OCI-LY3 (cell line): ENCODE measurements at regions not wholly inside any gene's neighbourhood (a gene's known extent, or its start where the extent isn't known, plus 50 kb on each side); places are given as distances from the start of the nearest gene placed in this dataset.

Experiments
- H2AFZ ChIP-seq: fragments of 200-600, 300-600 bp; shearing (Covaris generic); 2 replicates; pipeline ENCODE4 v1.6.0; 2014; ENCODE audit warnings: antibody characterized with exemption, low read depth, low read length
- H3K27ac ChIP-seq: fragments of 200-600, 300-600 bp; sonication (generic); 2 replicates; pipeline ENCODE4 v1.5.1; 2014; ENCODE audit warnings: mild to moderate bottlenecking, low read length, moderate library complexity, mixed read lengths
- H3K27me3 ChIP-seq: fragments of 200-600, 300-600 bp; sonication (generic); 2 replicates; pipeline ENCODE4 v1.6.1; 2014; ENCODE audit warnings: low read depth, low read length, mixed read lengths
- H3K36me3 ChIP-seq: fragments of 200-600, 300-600 bp; sonication (generic); replicated peaks from 2 replicates; pipeline ENCODE3; 2014; ENCODE audit warnings: low read depth, low read length, mixed read lengths
- H3K4me1 ChIP-seq: fragments of 300-600, 200-600 bp; sonication (generic); 2 replicates; pipeline ENCODE4 v1.6.1; 2014; ENCODE audit warnings: low read length, mixed read lengths
- H3K4me2 ChIP-seq: fragments of 200-600, 300-600 bp; sonication (generic); 2 replicates; pipeline ENCODE4 v1.6.1; 2014; ENCODE audit warnings: low read length, mixed read lengths
- H3K4me3 ChIP-seq: fragments of 300-600, 200-600 bp; sonication (generic); 2 replicates; pipeline ENCODE4 v1.5.1; 2014; ENCODE audit warnings: antibody characterized with exemption, mild to moderate bottlenecking, low read length, moderate library complexity
- H3K79me2 ChIP-seq: fragments of 300-600, 200-600 bp; shearing (Covaris generic); 2 replicates; pipeline ENCODE4 v1.6.1; 2014; ENCODE audit warnings: mild to moderate bottlenecking, low read length, mixed read lengths
- H3K9ac ChIP-seq: fragments of 300-600, 200-600 bp; shearing (Covaris generic); 2 replicates; pipeline ENCODE4 v1.6.0; 2014; ENCODE audit warnings: mild to moderate bottlenecking, low read length, moderate library complexity
- H3K9me3 ChIP-seq: fragments of 200-600, 300-600 bp; shearing (Covaris generic); 2 replicates; pipeline ENCODE4 v1.6.1; 2014; ENCODE audit warnings: low read length, mixed read lengths; ENCODE audit not compliant: insufficient read depth
- H4K20me1 ChIP-seq: fragments of 200-600, 300-600 bp; sonication (generic); 2 replicates; pipeline ENCODE4 v1.6.1; 2016; ENCODE audit warnings: low read length, mixed read lengths; ENCODE audit not compliant: insufficient read depth
- EZH2phosphoT487 ChIP-seq: fragments of 200-600 bp; shearing (Covaris generic); IDR thresholded peaks from 2 replicates; pipeline ENCODE4 v1.6.1; 2018; ENCODE audit warnings: antibody characterized with exemption, mixed run types, low read depth
- TF ChIP-seq, protein P1 (sequence below): fragments of 200-600, 300-600 bp; sonication (generic); IDR thresholded peaks from 2 replicates; pipeline ENCODE4 v1.5.1; 2014; ENCODE audit warnings: antibody characterized with exemption, low read length, low read depth

DNA sequence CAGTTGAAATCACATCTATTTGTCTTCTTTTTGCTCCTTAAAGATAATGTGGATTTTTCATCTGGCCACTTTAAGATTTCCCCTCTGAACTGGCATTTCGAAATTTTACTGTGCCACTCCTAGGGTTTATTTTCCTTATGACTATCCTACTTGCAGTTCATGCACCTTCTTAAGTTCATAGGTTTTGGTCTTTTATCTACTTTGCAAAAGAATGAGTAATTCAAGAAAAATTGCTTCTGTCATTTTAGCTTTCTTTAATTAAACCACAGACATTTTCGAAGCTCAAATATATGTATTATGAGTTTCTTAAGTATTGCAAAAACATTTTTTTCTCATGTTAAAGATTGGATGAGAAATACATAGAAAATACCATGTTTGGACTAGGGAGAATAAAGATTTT is 1244.8 kb upstream of the TMPRSS15 start:
- TF ChIP-seq EZH2phosphoT487, result no peak
- TF ChIP-seq, protein P1, sequence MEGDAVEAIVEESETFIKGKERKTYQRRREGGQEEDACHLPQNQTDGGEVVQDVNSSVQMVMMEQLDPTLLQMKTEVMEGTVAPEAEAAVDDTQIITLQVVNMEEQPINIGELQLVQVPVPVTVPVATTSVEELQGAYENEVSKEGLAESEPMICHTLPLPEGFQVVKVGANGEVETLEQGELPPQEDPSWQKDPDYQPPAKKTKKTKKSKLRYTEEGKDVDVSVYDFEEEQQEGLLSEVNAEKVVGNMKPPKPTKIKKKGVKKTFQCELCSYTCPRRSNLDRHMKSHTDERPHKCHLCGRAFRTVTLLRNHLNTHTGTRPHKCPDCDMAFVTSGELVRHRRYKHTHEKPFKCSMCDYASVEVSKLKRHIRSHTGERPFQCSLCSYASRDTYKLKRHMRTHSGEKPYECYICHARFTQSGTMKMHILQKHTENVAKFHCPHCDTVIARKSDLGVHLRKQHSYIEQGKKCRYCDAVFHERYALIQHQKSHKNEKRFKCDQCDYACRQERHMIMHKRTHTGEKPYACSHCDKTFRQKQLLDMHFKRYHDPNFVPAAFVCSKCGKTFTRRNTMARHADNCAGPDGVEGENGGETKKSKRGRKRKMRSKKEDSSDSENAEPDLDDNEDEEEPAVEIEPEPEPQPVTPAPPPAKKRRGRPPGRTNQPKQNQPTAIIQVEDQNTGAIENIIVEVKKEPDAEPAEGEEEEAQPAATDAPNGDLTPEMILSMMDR, result no peak
- Histone ChIP-seq H3K9me3 (no peaks in the 10 kb centered on the region), H3K4me2 (no peak overlapping the region)

DNA sequence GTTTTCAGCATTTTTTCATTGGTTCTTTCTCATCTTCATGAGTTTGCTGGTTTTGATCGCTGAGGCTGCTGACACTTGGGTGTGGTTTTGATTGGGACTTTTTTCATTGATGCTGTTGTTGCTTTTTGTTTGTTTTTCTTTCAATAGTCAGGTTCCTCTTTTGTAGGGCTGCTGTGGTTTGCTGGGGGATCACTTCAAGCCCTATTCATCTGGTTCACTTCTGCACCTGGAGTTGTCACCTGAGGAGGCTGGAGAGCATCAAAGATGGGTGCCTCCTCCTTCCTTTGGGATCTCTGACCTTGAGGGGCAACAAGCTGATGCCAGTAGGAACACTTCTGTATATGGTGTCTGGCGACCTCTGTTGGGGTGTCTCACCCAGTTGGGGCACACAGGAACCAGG is 1279.9 kb upstream of the TMPRSS15 start:
- Histone ChIP-seq H3K9me3 (no peaks in the 10 kb centered on the region), H3K4me3 (no peak overlapping the region), H3K4me2 (no peak overlapping the region), H3K27me3 (no peaks in the 10 kb centered on the region), H3K79me2 (no peaks in the 10 kb centered on the region), H4K20me1 (no peaks in the 10 kb centered on the region), H3K9ac (no peak overlapping the region), H3K36me3 (no peaks in the 10 kb centered on the region), H2AFZ (no peak overlapping the region), H3K4me1 (no peaks in the 10 kb centered on the region), H3K27ac (no peak overlapping the region)
- TF ChIP-seq EZH2phosphoT487, result no peak
- TF ChIP-seq, protein P1, result no peak

More for the DNA sequence above, 1244.8 kb upstream of the TMPRSS15 start:
- Histone ChIP-seq H3K9ac (no peak overlapping the region), H2AFZ (no peak overlapping the region), H3K79me2 (no peaks in the 10 kb centered on the region), H3K4me3 (no peak overlapping the region), H4K20me1 (no peaks in the 10 kb centered on the region), H3K4me1 (no peaks in the 10 kb centered on the region), H3K36me3 (no peaks in the 10 kb centered on the region), H3K27me3 (no peaks in the 10 kb centered on the region), H3K27ac (no peak overlapping the region)

DNA sequence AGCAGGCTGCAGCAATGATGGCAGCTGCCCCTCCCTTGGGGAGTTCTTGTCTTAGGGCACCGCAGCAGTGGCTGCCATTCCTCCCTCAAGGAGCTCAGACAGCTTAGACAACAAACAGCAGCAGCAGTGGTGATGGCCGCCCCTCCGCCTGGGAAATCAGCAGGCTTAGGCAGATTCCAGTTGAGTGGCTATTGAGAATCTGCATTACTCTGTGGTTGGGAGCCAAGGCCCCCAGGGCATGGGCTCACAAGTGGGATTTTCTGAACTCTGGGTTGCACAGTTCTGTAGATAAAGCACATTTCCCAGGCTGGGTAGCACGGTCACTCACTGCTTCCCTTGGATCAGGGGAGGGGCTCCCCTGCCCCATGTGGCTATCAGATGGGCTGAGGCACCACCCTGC is 1280.7 kb upstream of the TMPRSS15 start:
- Histone ChIP-seq H3K4me1 (no peaks in the 10 kb centered on the region), H3K9me3 (no peaks in the 10 kb centered on the region), H4K20me1 (no peaks in the 10 kb centered on the region), H3K9ac (no peak overlapping the region), H3K4me3 (no peak overlapping the region), H3K79me2 (no peaks in the 10 kb centered on the region), H3K36me3 (no peaks in the 10 kb centered on the region), H3K27ac (no peak overlapping the region), H2AFZ (no peak overlapping the region), H3K27me3 (no peaks in the 10 kb centered on the region), H3K4me2 (no peak overlapping the region)
- no peak for TF ChIP-seq EZH2phosphoT487
- TF ChIP-seq, protein P1, result no peak

DNA sequence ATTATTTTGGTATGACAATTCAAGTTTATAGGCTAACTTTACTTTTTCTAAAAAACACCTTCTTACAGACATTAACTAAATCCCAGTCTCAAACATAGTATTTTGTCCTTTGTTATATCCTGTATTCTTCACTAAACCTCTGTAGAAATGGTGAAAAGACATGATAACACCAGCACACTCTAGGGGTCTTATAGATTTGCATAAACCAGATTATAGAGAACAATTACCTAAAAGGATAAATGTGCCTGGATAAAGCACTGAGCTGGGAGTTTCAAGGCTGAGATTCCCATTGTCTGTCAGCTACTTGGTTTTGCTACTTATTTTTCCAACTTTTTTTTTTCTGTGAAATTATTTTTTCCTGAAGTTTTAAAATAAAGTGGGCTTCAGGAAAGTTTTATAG is 1288.6 kb upstream of the TMPRSS15 start:
- no peaks in the 10 kb centered on the region for H3K27me3 ChIP-seq
- no peaks in the 10 kb centered on the region for H3K4me1 ChIP-seq
- H3K36me3 ChIP-seq, result no peaks in the 10 kb centered on the region
- H4K20me1 ChIP-seq, result no peaks in the 10 kb centered on the region
- TF ChIP-seq, protein P1, result no peak
- no peak for TF ChIP-seq EZH2phosphoT487
- H2AFZ ChIP-seq, result no peak overlapping the region
- no peak overlapping the region for H3K27ac ChIP-seq
- no peak overlapping the region for H3K4me2 ChIP-seq
- no peaks in the 10 kb centered on the region for H3K9me3 ChIP-seq
- no peaks in the 10 kb centered on the region for H3K79me2 ChIP-seq
- no peak overlapping the region for H3K9ac ChIP-seq
- no peak overlapping the region for H3K4me3 ChIP-seq
